IMR-90 (cell line): ENCODE measurements at regions not wholly inside any gene's neighbourhood (a gene's known extent, or its start where the extent isn't known, plus 50 kb on each side); places are given as distances from the start of the nearest gene placed in this dataset.

Experiments used
- ATAC-seq: fragments of 200-7000 bp; cut with Tn5 transposase; 2 replicates; pipeline ENCODE4 v1.9.1; 2020; ENCODE audit warnings: low read depth, mild to moderate bottlenecking, moderate library complexity
- BruUV-seq: library from RNA; stranded (reverse); fragments of 400-500 nt; replicated peaks from 2 replicates; lab custom pipeline; 2021; lab: Mats Ljungman, UMichigan
- CTCF ChIA-PET: fragments of 300-600 bp; formaldehyde crosslinking; extraction: SDS; loops from one replicate; lab custom pipeline; 2021; ENCODE audit warnings: antibody characterized with exemption; lab: Yijun Ruan, JAX
- POLR2A ChIA-PET: fragments of 300-600 bp; sonication (Branson Sonifier 250); formaldehyde crosslinking; loops from one replicate; lab custom pipeline; 2022; ENCODE audit warnings: antibody characterized with exemption; ENCODE audit not compliant: unreplicated experiment; lab: Charles Lee
- DNase-seq: peaks from one replicate; pipeline ENCODE4 v3.0.0; 2013
- H2AFZ ChIP-seq: replicated peaks from 2 replicates; pipeline ENCODE3; 2013; ENCODE audit warnings: low read length, mild to moderate bottlenecking; ENCODE audit not compliant: poor library complexity
- H2AK5ac ChIP-seq: 2 replicates; pipeline ENCODE4 v1.6.1; 2013; ENCODE audit warnings: low read depth, low read length, inconsistent platforms
- H2AK9ac ChIP-seq: replicated peaks from 2 replicates; pipeline ENCODE3; 2013; ENCODE audit warnings: mild to moderate bottlenecking, low read depth, low read length, moderate library complexity; ENCODE audit not compliant: poor library complexity
- H2BK120ac ChIP-seq: 2 replicates; pipeline ENCODE4 v1.6.1; 2013; ENCODE audit warnings: low read depth, low read length, inconsistent platforms
- H2BK15ac ChIP-seq: 3 replicates; pipeline ENCODE4 v1.6.1; 2013; ENCODE audit warnings: low read depth, low read length, inconsistent platforms
- H2BK20ac ChIP-seq: 2 replicates; pipeline ENCODE4 v1.6.1; 2013; ENCODE audit warnings: low read depth, mild to moderate bottlenecking, inconsistent platforms, low read length, moderate library complexity
- H2BK5ac ChIP-seq: 2 replicates; pipeline ENCODE4 v1.6.1; 2013; ENCODE audit warnings: mild to moderate bottlenecking, low read depth, low read length, inconsistent platforms; ENCODE audit not compliant: poor library complexity, severe bottlenecking
- H3K14ac ChIP-seq: replicated peaks from 2 replicates; pipeline ENCODE4 v1.6.1; 2013; ENCODE audit warnings: low read depth, low read length, inconsistent platforms
- H3K18ac ChIP-seq: 2 replicates; pipeline ENCODE4 v1.6.1; 2013; ENCODE audit warnings: low read depth, low read length, control low read depth
- H3K23ac ChIP-seq: 2 replicates; pipeline ENCODE4 v1.6.1; 2013; ENCODE audit warnings: low read depth, low read length, inconsistent platforms
- H3K27ac ChIP-seq: 2 replicates; pipeline ENCODE4 v1.5.1; 2013; ENCODE audit warnings: mild to moderate bottlenecking, control low read depth, low read length; ENCODE audit not compliant: insufficient read depth
- H3K27me3 ChIP-seq: 2 replicates; pipeline ENCODE4 v1.6.1; 2013; ENCODE audit warnings: low read length; ENCODE audit not compliant: control insufficient read depth, insufficient read depth
- H3K36me3 ChIP-seq: 2 replicates; pipeline ENCODE4 v1.6.1; 2013; ENCODE audit warnings: low read length, mixed read lengths; ENCODE audit not compliant: control insufficient read depth, insufficient read depth
- H3K4ac ChIP-seq: 2 replicates; pipeline ENCODE4 v1.6.1; 2013; ENCODE audit warnings: low read depth, low read length, inconsistent platforms
- H3K4me1 ChIP-seq: 2 replicates; pipeline ENCODE4 v1.6.1; 2013; ENCODE audit warnings: low read length, mixed read lengths; ENCODE audit not compliant: control insufficient read depth, insufficient read depth
- H3K4me2 ChIP-seq: 2 replicates; pipeline ENCODE4 v1.6.1; 2013; ENCODE audit warnings: low read depth, mild to moderate bottlenecking, control low read depth, low read length, moderate library complexity
- H3K4me3 ChIP-seq: 2 replicates; pipeline ENCODE4 v1.5.1; 2013; ENCODE audit warnings: low read depth, mild to moderate bottlenecking, control low read depth, low read length, moderate library complexity; ENCODE audit not compliant: insufficient read depth
- H3K56ac ChIP-seq: 2 replicates; pipeline ENCODE4 v1.6.1; 2013; ENCODE audit warnings: low read length, inconsistent platforms; ENCODE audit not compliant: insufficient read depth; ENCODE audit errors: extremely low read depth
- H3K79me1 ChIP-seq, 2 experiments: 2 replicates each; pipeline ENCODE4 v1.6.1; 2013; ENCODE audit warnings: low read length in 2 of 2, inconsistent platforms in 1 of 2, low read depth in 1 of 2
- H3K9ac ChIP-seq: 2 replicates; pipeline ENCODE4 v1.6.1; 2013; ENCODE audit warnings: low read depth, low read length, control low read depth
- H3K9me1 ChIP-seq: 2 replicates; pipeline ENCODE4 v1.6.1; 2013; ENCODE audit warnings: low read length, inconsistent platforms; ENCODE audit not compliant: insufficient read depth
- H3K9me3 ChIP-seq: 2 replicates; pipeline ENCODE4 v1.6.1; 2013; ENCODE audit warnings: low read length; ENCODE audit not compliant: control insufficient read depth, insufficient read depth
- H4K20me1 ChIP-seq: 2 replicates; pipeline ENCODE4 v1.6.1; 2013; ENCODE audit warnings: low read length, inconsistent platforms; ENCODE audit not compliant: insufficient read depth
- H4K5ac ChIP-seq: 2 replicates; pipeline ENCODE4 v1.6.1; 2013; ENCODE audit warnings: mild to moderate bottlenecking, low read depth, low read length, control low read depth
- H4K8ac ChIP-seq, 2 experiments: 2 replicates each; pipeline ENCODE4 v1.6.1; 2013; ENCODE audit warnings: low read depth in 2 of 2, low read length in 2 of 2, control low read depth in 1 of 2, inconsistent platforms in 1 of 2
- H4K91ac ChIP-seq: 2 replicates; pipeline ENCODE4 v1.6.1; 2013; ENCODE audit warnings: low read depth, low read length, inconsistent platforms; ENCODE audit not compliant: insufficient read depth
- BHLHE40 ChIP-seq: fragments of 150-350 bp; IDR thresholded peaks from 2 replicates; pipeline ENCODE4 v1.6.1; 2016; ENCODE audit warnings: mild to moderate bottlenecking, low read depth, low read length
- CEBPB ChIP-seq: IDR thresholded peaks from 2 replicates; pipeline ENCODE4 v1.6.1; 2012; ENCODE audit warnings: low read depth, low read length, improper control_type of control experiment
- FOS ChIP-seq: fragments of 150-350 bp; IDR thresholded peaks from 2 replicates; pipeline ENCODE4 v1.6.1; 2016; ENCODE audit warnings: low read depth, low read length
- MAFK ChIP-seq: IDR thresholded peaks from 2 replicates; pipeline ENCODE4 v1.6.1; 2012; ENCODE audit warnings: low read depth, low read length, improper control_type of control experiment
- NFE2L2 ChIP-seq: fragments of 150-350 bp; IDR thresholded peaks from 2 replicates; pipeline ENCODE4 v1.6.1; 2016; ENCODE audit warnings: low read depth, mild to moderate bottlenecking, low read length
- RAD21 ChIP-seq: IDR thresholded peaks from 2 replicates; pipeline ENCODE4 v1.6.1; 2012; ENCODE audit warnings: low read length, improper control_type of control experiment
- RCOR1 ChIP-seq: IDR thresholded peaks from 2 replicates; pipeline ENCODE4 v1.6.1; 2012; ENCODE audit warnings: mild to moderate bottlenecking, low read length, improper control_type of control experiment; ENCODE audit not compliant: insufficient replicate concordance
- SMC3 ChIP-seq: fragments of 150-350 bp; IDR thresholded peaks from 2 replicates; pipeline ENCODE4 v1.6.1; 2016; ENCODE audit warnings: low read depth, mild to moderate bottlenecking, antibody characterized with exemption, low read length, moderate library complexity
- WGBS, 2 experiments: methylation state at CpG; one replicate each; pipeline versions ENCODE4 v1.1.5 to v1.1.7; 2013; ENCODE audit warnings: missing lambda C conversion rate in 2 of 2; ENCODE audit not compliant: insufficient read length in 1 of 2; ENCODE audit errors: extremely low coverage in 2 of 2; 5-methylcytosine and 5-hydroxymethylcytosine counted together
- dilution Hi-C: fragments of 300-500 bp; cut with HindIII; formaldehyde crosslinking; loops from one replicate; pipeline ENCODE4 v1.14.3; 2018; ENCODE audit warnings: low sequenced_read_pairs; ENCODE audit not compliant: unreplicated experiment
- in situ Hi-C: fragments of 300-500 bp; cut with MboI; formaldehyde crosslinking; loops from 3 replicates; pipeline ENCODE4 v1.14.3; 2019; ENCODE audit warnings: low sequenced_read_pairs, inconsistent platforms, mixed read lengths
- intact Hi-C: fragments of 100-400 bp; cut with micrococcal nuclease; formaldehyde crosslinking; loops from 2 replicates; pipeline ENCODE4 v1.10.0; 2022

DNA sequence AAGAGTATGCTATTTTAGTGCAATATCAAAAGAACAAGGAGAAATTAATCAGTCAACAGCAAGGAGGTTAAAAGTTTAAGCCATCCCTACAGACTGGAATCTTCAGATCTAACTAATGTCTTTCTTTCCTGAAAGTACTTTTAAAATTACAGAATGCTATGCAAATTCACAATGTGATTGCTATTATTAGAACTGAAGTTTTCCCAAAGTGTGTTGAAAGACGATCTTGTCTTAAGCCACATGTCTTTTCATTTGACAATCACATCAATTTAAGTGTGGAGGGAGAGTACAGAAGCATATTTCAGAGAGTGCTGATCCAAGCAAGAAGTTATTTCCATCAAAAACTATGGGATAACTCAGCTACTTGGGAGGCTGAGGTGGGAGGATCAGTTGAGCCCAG lies 64.7 kb upstream of the TNIP3 start:
- dilution Hi-C loops, result no loop called here
- POLR2A ChIA-PET, result no interaction called here
- H3K9me1 ChIP-seq, result no peaks in the 10 kb centered on the region
- H2BK20ac ChIP-seq, result no peak overlapping the region
- ATAC-seq, result no peak
- H4K5ac ChIP-seq, result no peak overlapping the region
- no peak overlapping the region for H3K4ac ChIP-seq
- BruUV-seq, result no TSS peak
- no peak overlapping the region for H4K91ac ChIP-seq
- no peaks in the 10 kb centered on the region for H4K20me1 ChIP-seq
- H3K56ac ChIP-seq, result no peak overlapping the region
- H3K36me3 ChIP-seq, result no peaks in the 10 kb centered on the region
- H2BK5ac ChIP-seq, result no peak overlapping the region
- H3K9me3 ChIP-seq, result no peaks in the 10 kb centered on the region
- no peak overlapping the region for H3K9ac ChIP-seq
- no peak overlapping the region for H2BK15ac ChIP-seq
- no peak overlapping the region for H3K23ac ChIP-seq
- CTCF ChIA-PET, result no interaction called here
- no peaks in the 10 kb centered on the region for H3K79me1 ChIP-seq
- no peak for DNase-seq
- TF ChIP-seq RAD21 (no peak), BHLHE40 (no peak), MAFK (no peak), FOS (no peak), RCOR1 (no peak), NFE2L2 (no peak), SMC3 (no peak), CEBPB (no peak)
- no peak overlapping the region for H2BK120ac ChIP-seq
- H3K27ac ChIP-seq, result no peak overlapping the region
- intact Hi-C loops, result no loop called here
- no peak overlapping the region for H3K4me3 ChIP-seq
- in situ Hi-C loops, result no loop called here
- no peak overlapping the region for H2AFZ ChIP-seq
- no CpG with 5 or more reads among the region's 1 CpG for WGBS, 2 experiments
- no peaks in the 10 kb centered on the region for H3K4me1 ChIP-seq
- no peak overlapping the region for H3K18ac ChIP-seq
- peaks cover 1% of the 10 kb centered on the region; the same call in 1 of the 2 replicates for H3K27me3 ChIP-seq
- H3K4me2 ChIP-seq, result no peak overlapping the region
- H2AK5ac ChIP-seq, result no peak overlapping the region
- no peak overlapping the region for H4K8ac ChIP-seq
- no peak overlapping the region for H3K14ac ChIP-seq
- no peak overlapping the region for H2AK9ac ChIP-seq
